ENCODE measurements at regions not wholly inside any gene's neighbourhood (a gene's known extent, or its start where the extent isn't known, plus 50 kb on each side); places are given as distances from the start of the nearest gene placed in this dataset.

- TF ChIP-seq POLR2A (IDR thresholded peaks at IDR 0.05) (no peak), CTCF (IDR thresholded peaks at IDR 0.05) (no peak)
These were observed 280.1 kb downstream of the HAO1 start for GRCh38 chr20:7660165-7660564.

All from sigmoid colon (tissue), 3 donors.